NCI-H2171 (cell line): ENCODE measurements at regions not wholly inside any gene's neighbourhood (a gene's known extent, or its start where the extent isn't known, plus 50 kb on each side); places are given as distances from the start of the nearest gene placed in this dataset.

Experiments
- DNase-seq: peaks from one replicate; lab custom pipeline; 2025; lab: John Stamatoyannopoulos, UW

DNA sequence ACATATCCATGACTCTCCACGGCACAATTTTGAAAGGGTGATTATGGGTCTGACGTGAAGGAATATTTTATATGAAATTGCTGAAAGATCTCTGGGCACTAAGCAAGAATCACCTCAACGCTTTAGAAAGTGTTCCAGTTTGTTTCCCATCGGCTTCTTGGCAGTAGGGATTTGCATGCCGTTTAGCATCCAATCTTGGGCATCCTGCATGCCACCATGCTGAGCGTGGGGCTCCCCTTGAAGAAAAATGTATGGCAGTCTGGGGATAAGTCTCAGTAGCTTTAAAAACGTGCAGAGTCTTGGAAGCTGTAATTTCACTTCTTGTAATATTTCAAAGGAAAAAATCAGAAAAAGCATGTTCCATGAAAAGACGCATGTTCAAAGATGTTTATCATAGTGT, 151.7 kb downstream of the DMRT2 start:
- DNase-seq: no peak

DNA sequence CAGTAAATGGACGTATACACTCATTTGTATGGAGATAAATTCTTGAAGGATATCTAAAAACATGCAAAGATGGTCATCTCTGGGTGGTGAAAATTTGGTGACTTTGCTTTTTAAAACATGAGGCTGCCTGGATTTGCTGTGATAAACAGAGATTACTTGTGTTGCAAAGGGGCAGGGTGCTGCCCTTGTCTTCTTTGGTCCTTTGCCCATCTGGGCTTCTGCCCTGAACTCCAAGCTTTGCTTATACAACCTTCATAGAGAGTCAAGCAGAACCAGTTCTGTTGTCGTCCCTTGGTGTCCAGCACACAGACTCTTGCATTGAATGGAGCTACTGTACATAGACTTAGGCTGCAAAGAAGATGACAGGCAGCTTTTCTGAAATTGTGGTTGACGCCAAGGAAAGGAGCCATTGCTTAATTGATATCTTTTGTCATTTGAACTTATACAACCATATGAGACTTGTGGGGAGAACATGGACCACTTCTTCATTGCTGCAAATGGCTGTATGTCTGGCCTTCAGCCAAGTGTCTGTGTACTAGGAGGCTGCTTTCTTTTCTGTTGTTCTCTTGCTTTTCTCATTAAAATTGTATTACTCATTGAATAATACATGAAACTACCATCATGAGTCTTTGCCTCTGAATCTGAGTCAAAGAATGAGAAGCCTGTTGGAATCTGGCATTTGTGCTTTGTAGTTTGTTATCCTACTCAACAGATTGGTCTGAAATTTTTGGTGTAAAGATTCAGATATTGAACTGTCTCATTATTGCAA, 152.5 kb downstream of the DMRT2 start:
- DNase-seq: no peak

DNA sequence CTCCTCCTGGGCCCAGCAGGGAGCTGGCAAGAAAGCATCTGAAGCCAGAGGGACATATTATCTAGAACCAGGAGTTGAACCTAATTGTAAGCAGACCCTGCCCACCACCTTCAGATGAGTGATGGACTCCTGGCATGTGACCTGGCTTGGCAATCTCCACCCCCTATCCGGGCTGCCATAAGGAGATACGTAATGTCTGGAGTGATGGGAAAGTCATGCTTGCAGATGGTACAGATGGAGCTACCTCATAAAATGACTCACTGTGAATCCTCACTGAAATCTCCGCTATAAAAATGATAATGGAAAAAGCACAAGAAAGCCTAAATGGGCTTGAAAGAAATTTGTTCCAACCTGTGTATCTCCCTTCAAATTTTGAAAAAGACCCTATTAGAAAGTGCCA, 157.5 kb downstream of the DMRT2 start:
- DNase-seq: no peak

DNA sequence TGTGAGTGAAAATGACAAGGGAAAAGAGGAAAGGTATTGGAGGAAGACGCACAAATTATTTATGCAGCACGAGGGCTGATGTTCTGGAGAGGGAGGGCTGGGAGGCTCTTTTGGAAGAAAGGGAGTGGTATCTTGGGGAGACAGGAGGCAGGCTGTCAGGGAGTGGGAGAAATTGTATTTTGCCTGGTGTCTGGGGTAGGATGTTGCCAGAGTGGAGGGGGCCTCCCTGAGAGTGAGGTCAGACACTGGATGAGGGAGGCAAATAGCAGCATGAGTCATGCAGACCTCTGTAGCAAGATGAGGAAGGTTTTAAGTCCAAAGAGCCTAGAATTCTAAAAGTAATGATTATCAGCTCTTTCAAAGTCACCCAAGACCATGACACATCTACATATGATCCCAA, 158.0 kb downstream of the DMRT2 start:
- DNase-seq: no peak

DNA sequence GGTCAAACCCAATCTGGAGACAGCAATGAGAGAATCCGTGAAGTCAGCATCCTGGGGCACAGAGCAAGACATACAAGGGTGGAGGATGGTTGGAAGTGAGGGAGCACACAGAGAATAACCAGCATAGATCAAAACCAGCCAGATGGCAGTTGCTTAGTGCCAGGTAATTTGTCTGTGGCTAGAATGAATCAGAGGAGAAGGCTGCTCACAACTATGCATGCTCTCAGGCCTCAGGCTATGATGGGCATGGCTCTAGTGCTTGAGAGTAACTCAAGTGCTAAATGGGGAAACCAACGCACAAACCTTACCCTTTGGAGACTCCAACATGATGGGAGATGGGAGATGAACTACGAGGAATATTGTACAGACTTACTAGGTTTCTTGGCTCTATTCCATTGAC, 160.8 kb downstream of the DMRT2 start:
- DNase-seq: no peak

DNA sequence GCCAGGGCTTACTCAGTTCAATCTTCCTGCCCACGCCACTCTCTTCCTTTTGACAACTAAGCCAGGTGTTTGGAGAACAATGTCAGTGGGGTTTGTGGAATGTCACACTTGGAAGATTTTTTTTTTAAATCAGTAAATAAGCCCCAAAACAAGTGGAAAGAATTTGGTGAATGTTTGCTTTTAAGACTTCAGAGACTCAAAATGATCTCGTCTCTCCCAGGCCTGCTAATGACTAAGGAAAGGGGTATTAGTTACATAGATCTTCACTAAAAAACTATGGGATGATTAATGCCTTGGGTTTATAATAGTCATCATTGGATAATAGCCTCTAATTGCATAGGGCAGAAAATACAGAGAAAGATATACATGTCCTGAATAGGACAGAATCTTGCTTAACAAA, 166.4 kb downstream of the DMRT2 start:
- no peak for DNase-seq

DNA sequence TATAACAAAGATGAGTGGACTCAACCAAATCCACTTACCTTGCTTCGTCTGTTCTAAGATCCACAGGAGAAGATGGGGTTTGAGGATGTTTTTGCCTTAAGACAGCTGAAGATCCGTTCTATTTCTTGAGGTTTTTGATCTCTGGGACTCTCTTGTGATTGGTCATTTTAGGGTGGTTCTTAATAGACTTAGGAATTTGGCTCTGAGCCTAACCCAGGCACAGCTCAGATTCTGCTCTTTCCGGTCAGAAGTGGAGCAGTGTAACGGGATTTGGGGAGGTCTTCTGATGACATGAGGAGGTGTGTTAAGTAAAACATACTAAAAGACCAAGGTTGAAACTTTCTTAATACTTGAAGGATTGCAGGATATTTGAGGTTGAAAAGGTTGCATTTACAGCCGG, 166.9 kb downstream of the DMRT2 start:
- DNase-seq: no peak

DNA sequence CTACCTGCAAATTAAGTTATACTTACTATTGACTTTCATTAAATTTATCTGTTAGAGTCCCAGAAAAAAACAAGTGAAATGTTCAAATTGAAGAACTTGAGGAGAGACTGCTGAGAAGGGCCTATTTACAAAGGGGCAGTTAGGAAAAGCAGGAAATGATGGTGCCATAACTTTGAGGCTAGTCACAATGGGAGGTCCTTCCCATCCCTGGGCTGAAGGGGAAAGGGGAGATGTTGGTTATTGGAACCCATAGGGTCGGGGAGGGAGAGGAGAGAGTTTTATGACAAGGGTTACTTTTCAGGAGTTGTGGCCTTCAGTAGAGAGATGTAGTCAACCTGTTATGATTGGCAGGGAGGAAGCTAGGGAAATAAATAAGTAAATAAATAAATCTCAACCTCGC, 169.1 kb downstream of the DMRT2 start:
- DNase-seq: no peak

DNA sequence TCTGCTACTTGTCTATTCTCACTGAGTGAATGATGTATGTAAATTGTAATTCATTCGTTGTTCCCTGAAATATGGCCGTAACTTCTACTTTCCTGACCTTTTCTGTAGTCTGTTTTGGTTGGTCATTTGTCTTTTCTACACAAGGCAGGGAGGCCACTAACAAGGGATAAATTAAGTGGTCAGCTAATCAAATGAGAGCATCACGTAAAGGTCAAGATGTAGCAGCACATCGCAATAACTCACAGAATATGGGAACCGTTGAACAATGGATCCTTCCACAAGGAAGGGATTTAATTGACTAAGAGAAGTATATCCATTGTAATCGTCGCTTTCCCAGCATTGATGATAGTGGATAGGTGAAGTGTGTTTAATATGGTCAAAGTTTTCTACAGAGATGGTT, 171.1 kb downstream of the DMRT2 start:
- DNase-seq: no peak

DNA sequence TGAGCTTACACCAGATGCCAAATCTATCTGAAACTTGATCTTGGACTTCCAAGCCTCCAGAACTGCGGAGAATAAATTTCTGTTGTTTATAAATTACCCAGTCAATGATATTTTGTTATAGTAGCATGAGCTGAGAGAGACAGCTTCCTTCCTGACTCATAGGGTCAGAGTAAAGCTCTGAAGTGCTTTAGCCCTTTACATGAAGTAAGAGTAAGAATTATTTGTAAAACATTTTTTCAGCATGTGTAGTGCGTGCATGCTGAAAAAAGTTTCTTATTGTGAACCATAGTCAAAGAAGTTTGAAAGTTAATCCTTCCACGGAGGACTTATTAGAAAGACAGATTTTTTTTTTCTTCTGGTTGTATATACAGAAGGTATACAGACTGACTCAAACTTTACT, 172.4 kb downstream of the DMRT2 start:
- no peak for DNase-seq

DNA sequence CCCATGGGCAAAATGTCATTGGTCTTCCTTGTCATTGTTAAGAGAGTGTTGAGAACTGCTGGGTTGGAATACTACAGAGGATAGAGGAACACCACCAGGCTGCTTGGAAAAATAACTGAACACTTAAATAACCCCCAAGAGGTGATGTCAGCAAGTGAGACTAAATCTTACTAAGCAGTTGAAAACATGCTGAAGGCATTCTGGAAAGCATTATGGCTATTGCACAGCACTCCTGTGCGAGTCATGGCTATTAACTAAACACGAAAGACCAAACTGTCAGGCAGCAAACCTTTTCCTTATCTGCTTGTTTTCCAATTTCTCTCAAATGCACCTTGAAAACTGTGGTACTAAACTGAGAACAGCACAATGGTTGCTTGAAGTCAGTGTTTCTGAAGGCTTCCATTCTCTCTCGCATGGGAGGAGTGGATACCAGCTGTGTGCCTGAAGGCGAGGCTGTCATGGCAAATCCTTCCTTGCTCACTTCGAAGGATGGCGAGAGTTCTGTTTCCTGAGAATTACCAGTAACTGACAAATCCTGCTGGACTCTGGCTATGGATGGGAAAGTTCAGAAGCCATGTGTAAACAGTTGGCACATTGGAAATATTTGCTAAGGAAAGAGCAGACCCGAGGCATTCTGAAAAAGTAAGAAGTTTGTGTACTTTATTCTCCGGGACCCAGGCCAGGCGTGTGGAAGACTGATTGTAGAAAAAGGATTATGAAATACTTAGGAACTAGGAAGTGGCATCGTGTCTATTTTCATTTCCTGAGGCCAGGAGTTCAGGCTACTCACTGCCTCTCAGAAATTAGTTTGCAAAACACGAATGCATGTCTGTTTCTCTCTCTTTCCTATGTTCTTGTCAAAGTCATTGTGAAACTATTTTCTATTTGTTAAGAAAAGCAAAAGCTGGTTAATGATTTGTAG, 182.1 kb downstream of the DMRT2 start:
- DNase-seq: no peak

DNA sequence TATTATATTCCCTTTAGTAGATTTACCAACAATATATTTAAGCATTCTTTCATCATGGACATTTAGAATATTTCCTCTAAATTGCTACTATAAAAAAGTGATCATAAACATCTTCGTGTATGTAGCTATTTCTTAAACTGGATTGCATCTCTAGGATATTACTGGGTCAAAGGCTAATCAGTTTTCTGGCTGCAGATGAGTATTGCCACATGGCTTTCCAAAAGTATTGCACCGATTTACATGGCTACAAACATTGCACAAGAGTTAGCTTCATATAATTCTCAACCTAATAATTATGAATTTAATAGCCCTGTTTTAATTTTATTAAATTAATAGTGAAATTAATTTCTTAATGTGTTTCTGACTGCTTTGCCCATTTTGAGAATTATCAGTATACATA, 183.4 kb downstream of the DMRT2 start:
- DNase-seq: no peak

DNA sequence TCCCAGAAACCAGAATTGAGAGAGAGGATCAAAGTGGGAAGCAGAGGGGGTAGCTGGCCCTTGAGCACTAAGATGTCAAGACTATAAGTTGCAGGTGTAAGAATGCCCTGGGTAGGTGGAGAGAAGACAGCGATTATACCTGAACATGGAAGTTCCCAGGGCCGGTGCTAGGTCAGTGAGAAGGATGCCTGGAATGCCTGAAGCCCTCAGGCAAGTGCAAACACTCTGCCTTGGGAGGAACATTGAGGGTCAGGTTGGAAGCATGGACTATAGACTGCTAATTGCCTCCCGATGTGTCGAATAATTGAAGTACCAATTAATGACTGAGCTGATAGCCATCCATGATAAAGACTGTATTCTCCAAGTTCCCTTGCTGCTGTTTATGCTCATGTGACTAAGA, 185.5 kb downstream of the DMRT2 start:
- DNase-seq: no peak

DNA sequence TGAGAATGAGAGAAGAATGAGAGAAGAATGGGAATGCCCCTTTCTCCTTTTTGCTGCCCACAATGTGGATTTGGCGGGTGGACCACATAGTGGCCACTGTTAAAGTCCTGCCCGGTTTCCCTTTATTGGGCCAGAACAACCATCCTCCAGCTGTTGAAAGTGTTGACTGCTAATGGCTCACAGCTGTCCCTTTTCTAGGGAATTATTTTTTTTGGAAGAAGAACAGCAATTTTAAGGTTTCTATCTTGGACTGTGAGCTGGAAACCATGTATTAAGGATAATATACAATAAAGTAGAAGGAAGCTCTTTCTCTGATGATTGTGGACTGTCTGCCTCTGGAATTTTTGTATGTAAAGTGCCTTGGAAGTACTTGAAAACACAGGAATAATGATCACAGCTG, 185.9 kb downstream of the DMRT2 start:
- DNase-seq: no peak

DNA sequence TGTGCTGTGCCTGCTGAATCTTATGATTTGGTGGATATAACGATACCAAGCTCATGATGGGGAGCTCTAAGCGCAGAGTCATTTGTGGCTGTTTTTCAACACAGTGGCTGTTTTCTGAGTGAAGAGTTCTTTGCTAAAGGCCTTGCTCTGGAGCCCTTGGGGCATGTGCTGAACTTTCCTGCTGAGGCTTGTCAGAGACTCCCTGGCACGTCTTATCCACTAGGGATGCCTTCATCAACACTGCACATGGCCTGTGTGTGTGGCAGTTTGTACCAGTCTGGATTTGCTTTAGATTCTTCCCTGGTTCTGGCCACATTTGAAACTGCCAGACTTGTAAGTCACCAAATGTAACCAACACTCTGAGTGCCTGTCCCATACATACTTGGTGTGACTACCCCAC, 188.2 kb downstream of the DMRT2 start:
- DNase-seq: no peak

DNA sequence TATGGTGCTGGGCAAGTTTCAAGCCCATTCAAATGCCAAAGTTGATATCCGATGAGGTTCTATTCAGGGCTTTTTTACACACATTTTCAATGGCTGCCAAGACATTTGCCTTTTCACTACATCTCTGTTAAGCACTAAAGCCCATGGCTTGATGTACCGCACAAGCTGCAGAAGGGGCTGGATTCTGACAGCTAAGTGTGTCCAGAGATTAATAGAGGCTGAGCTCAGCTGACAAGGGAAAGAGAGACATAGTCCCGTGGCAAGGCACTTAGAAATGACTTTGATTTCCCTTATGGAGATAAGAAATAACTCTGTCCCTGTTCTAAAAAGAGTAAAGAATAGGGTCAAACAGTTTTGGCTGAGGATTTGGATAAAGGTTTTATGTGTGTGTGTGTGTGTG, 198.6 kb downstream of the DMRT2 start:
- no peak for DNase-seq

DNA sequence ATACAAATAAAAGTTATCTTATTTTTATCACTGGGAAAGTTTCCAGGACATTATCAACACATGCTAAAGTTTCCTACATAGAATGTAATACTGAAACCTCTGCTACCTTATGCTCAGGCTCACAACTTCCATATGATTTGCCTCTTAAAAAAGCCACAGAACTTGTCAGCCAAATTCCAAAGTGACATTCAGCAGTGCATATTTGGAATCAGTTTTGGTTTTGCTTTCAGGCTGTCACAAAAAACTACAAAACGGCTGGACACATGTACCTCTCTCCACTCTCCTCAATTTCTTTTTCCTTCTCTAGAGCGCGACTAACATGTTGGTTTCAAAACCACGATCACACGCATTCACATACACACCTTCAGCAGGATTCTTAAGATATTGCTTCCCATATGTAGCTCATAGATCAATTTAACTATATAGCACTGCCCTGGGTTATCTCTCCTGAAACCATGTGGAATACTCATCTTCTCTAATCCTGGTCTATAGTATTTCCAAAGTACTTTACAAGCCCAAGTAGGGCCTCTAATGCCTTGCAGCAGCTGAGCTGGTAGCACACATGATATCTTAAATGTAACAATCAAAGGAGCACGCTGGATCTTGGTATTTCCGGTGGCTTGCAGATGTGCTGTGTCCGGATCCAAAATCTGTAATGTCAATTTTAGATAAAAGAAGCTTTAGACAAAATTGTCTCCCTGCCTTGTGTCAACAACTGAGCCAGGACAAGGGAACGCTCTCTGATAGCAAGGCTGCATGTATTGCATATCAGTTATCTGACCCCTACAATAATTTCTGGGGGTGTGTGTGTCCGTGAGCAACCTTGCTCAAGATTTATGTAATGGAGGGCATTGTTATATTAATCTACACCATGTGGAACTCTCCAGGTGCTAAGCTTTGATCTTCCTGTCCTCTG, 203.2 kb downstream of the DMRT2 start:
- no peak for DNase-seq

DNA sequence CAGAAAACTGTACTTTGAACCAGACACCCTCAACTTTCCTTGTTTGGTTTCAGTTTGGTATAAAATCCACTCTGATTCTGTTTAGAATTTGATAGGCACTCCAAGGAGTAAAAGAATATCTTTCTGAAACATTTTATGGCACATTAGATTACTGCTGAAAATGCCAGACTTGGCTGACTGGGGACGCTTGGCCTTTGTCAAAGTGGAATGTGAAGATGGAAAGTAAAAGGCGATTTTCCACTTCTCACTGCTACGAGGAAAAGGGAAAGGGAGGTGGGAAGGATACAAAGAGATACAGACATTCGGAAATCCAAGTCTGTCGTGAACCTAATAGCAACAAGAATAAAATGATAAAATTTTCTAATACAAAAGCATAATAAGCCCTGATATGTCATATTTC, 203.9 kb downstream of the DMRT2 start:
- DNase-seq: no peak

DNA sequence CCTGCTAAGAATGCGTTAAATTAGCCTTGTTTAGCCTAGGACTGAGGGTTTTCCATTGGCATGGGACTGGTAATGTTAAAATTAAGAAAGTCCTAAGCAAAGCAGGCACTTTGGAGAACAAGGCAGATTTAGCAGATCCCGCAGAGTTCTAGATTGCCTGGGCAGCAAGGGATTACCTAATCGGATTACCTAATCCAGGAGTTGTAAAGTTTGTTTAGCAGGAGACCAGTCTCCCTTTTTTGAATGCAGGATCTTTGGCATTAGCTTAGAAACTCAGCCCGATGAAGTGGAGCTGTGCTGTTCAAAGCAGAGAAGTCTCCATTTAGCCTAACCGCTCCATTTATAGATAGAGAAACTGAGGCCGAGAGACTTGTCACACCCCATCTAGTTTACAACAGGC, 206.0 kb downstream of the DMRT2 start:
- DNase-seq: no peak

DNA sequence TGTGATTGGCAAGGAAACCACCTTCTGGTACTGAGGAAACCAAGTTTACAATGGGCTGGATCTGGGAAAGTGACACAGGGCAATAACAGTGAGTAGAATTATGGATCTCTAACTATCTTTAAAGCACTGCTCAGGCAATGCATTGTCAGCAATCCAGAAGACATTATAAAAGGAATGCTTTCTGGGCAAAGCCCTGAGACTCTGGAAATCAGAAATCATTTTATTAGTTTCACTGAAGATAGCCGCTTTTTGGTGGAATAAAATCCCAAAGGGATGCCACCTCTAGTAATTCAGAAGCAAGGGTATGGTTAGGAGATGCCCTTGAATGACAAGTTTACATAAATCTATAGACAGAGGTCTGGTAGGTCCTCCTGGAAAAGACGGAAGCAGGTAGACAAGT, 211.1 kb downstream of the DMRT2 start:
- no peak for DNase-seq

DNA sequence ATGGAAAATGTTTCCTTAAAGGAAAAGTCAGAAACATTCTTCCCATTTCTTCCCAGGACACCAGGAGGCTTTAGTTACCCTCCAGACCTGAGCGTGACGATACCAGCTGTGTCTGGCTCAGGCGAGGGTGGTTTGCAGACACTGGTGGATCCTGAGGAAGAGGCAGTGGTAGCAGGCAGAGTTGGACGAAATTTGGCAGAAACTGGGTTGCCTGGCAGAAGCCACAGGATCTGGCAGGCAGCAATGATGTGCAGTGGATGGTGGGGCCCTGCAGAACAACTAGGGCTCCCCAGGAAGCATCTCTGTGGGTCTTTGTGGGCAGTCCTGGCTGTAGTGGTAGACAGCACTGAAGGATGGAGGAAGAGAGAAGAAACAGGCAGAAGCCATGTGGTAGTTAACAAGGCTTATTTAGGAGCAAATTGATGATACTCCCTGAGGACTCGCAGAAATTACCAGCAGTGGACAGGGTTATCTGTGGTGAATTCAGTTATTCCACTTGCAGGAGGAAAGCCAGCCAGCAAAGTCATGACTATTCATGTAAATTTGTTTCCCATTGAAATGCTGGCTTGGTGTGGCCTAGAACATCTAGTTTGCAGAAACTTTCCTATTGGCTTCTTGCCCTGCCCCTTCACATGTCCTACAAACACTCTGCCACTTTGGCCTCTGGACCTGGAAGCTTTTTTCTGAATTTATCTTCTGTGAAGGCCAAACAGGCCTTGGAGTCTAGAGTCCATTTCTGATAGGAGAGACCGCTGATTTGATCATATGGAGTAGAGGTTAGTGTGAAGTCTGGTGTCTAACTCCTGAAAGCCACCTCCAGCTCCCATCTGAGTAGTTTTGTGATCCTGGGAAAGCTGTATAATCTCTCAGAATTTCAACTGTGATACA, 212.0 kb downstream of the DMRT2 start:
- DNase-seq: no peak
